WTC11 (cell line): ENCODE measurements at regions not wholly inside any gene's neighbourhood (a gene's known extent, or its start where the extent isn't known, plus 50 kb on each side); places are given as distances from the start of the nearest gene placed in this dataset.

Experiments
- FOXJ3 ChIP-seq: sonication (generic); formaldehyde crosslinking; IDR thresholded peaks from 2 replicates; pipeline ENCODE4 v1.9.0; 2021; ENCODE audit warnings: missing genetic modification reagents, mild to moderate bottlenecking, borderline replicate concordance
- TF ChIP-seq, protein P1 (sequence below): fragments of 200-600 bp; IDR thresholded peaks from 2 replicates; pipeline ENCODE4 v1.8.0; 2022; ENCODE audit warnings: antibody characterized with exemption

DNA sequence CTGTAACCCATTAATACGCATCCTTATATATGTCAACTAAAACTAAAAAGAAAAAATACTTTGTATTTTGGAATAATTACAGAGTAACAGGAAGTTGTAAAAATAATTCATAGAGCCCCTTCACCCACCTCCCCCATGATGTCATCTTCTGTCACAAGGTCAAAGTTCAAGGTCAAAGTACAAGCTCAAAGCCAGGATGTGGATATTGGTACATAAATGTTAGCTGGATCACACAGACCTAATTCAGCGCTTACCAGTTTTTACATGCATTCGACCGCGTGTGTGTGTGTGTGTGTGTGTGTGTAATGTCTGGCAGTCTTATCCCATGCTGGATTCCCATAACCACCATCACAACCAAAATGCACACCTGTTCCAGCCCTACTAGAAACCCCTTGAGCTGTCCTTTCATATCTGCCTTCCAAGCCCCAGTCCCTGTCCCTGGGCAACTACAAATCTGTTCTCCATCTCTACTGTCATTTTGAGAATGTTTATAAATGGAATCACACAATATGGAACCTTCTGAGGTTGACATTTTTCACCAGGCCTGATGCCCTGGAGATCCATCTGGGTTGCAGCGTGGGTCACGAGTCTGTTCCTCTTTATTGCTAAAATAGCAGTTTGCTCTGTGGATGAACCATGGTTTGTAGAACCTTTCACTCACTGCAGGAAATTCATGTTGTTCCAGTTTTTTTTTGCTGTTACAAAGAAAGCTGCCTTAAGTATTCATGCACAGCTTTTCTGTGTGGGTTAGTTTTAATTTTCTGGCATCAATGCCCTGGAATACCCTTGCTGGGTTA, 153.6 kb upstream of the PITRM1 start:
- TF ChIP-seq, protein P1, sequence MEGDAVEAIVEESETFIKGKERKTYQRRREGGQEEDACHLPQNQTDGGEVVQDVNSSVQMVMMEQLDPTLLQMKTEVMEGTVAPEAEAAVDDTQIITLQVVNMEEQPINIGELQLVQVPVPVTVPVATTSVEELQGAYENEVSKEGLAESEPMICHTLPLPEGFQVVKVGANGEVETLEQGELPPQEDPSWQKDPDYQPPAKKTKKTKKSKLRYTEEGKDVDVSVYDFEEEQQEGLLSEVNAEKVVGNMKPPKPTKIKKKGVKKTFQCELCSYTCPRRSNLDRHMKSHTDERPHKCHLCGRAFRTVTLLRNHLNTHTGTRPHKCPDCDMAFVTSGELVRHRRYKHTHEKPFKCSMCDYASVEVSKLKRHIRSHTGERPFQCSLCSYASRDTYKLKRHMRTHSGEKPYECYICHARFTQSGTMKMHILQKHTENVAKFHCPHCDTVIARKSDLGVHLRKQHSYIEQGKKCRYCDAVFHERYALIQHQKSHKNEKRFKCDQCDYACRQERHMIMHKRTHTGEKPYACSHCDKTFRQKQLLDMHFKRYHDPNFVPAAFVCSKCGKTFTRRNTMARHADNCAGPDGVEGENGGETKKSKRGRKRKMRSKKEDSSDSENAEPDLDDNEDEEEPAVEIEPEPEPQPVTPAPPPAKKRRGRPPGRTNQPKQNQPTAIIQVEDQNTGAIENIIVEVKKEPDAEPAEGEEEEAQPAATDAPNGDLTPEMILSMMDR, result no peak
- no peak for TF ChIP-seq FOXJ3 (CRISPR knock-in tag)
